ENCODE measurements at regions not wholly inside any gene's neighbourhood (a gene's known extent, or its start where the extent isn't known, plus 50 kb on each side); places are given as distances from the start of the nearest gene placed in this dataset.

DNA sequence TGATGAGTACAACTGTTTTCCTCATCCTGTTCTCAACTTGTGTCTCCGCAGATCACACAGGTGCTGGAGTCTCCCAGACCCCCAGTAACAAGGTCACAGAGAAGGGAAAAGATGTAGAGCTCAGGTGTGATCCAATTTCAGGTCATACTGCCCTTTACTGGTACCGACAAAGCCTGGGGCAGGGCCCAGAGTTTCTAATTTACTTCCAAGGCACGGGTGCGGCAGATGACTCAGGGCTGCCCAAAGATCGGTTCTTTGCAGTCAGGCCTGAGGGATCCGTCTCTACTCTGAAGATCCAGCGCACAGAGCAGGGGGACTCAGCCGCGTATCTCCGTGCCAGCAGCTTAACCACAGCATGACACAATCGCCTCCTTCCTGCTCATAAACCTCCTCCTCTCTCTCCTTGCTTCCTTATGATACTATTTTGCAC lies 126.7 kb upstream of the PRSS58 start:
- TF ChIP-seq, protein P1, sequence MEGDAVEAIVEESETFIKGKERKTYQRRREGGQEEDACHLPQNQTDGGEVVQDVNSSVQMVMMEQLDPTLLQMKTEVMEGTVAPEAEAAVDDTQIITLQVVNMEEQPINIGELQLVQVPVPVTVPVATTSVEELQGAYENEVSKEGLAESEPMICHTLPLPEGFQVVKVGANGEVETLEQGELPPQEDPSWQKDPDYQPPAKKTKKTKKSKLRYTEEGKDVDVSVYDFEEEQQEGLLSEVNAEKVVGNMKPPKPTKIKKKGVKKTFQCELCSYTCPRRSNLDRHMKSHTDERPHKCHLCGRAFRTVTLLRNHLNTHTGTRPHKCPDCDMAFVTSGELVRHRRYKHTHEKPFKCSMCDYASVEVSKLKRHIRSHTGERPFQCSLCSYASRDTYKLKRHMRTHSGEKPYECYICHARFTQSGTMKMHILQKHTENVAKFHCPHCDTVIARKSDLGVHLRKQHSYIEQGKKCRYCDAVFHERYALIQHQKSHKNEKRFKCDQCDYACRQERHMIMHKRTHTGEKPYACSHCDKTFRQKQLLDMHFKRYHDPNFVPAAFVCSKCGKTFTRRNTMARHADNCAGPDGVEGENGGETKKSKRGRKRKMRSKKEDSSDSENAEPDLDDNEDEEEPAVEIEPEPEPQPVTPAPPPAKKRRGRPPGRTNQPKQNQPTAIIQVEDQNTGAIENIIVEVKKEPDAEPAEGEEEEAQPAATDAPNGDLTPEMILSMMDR (IDR thresholded peaks at IDR 0.05): no peak
- TF ChIP-seq, protein P2, sequence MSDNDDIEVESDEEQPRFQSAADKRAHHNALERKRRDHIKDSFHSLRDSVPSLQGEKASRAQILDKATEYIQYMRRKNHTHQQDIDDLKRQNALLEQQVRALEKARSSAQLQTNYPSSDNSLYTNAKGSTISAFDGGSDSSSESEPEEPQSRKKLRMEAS (CRISPR knock-in tag; IDR thresholded peaks at IDR 0.05): no peak
- TF ChIP-seq, protein P3, sequence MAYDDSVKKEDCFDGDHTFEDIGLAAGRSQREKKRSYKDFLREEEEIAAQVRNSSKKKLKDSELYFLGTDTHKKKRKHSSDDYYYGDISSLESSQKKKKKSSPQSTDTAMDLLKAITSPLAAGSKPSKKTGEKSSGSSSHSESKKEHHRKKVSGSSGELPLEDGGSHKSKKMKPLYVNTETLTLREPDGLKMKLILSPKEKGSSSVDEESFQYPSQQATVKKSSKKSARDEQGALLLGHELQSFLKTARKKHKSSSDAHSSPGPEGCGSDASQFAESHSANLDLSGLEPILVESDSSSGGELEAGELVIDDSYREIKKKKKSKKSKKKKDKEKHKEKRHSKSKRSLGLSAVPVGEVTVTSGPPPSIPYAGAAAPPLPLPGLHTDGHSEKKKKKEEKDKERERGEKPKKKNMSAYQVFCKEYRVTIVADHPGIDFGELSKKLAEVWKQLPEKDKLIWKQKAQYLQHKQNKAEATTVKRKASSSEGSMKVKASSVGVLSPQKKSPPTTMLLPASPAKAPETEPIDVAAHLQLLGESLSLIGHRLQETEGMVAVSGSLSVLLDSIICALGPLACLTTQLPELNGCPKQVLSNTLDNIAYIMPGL (CRISPR knock-in tag; IDR thresholded peaks at IDR 0.05): no peak
- TF ChIP-seq, protein P4, sequence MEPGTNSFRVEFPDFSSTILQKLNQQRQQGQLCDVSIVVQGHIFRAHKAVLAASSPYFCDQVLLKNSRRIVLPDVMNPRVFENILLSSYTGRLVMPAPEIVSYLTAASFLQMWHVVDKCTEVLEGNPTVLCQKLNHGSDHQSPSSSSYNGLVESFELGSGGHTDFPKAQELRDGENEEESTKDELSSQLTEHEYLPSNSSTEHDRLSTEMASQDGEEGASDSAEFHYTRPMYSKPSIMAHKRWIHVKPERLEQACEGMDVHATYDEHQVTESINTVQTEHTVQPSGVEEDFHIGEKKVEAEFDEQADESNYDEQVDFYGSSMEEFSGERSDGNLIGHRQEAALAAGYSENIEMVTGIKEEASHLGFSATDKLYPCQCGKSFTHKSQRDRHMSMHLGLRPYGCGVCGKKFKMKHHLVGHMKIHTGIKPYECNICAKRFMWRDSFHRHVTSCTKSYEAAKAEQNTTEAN (CRISPR knock-in tag; IDR thresholded peaks at IDR 0.05): no peak
- TF ChIP-seq ETV6 (CRISPR knock-in tag; IDR thresholded peaks at IDR 0.05): no peak
